GM19023 (cell line): ENCODE measurements at regions not wholly inside any gene's neighbourhood (a gene's known extent, or its start where the extent isn't known, plus 50 kb on each side); places are given as distances from the start of the nearest gene placed in this dataset.

ENCODE experiments used
- ATAC-seq: cut with Tn5 transposase; IDR thresholded peaks from one replicate; pipeline ENCODE4 v1.9.1; 2021; ENCODE audit warnings: mild to moderate bottlenecking, moderate library complexity; ENCODE audit not compliant: unreplicated experiment

DNA sequence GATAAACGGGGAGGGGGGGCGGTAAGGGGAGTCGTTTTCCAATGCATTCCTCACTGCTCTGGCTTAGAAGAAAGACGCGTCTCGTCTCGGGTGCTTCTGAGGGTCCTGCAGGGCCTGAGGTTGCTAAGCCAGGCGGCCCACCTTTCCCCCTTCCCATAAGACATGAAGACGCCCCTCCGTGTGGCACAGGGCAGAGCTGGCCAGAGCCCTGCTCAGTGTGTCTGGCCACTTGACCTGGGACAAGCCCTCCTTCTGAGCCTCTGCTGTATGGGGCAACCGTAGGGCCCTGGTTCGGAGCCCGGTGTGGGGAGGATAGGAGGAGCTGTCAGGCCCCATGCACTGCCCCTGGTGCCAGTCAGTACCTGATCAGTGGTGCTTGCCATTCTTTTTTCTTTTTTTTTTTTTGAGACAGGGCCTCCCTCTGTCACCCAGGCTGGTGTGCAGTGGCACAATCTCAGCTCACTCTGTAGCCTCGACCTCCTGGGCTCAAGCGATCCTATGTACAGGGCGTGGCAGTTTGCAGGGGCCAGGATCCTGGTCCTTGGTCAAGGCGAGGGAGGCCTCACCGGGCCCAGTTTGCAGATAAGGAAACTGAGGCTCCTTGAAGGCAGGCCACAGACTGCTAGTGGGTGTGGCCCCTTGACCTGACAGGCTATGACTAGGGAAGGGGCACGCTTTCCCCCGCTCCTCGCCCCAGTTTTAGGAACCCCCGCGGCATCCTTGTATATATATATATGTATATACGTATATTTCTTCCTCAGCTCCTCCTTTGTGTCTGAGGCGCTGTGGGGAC, 172.3 kb upstream of the IER5L start:
- no peak for ATAC-seq

DNA sequence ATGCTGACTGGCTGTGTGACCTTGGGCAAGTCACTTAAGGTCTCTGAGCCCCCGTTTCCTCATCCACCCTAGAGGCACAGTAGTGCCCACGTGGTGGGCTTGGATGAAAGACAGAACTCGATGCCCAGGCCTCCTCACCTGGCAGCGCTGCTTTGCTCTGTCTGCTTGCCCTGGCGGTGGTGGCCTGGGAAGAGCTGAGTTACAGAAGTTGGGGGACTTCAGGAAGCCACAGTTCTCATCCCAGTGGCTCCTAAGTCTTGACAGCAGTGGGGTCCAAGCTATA, 171.5 kb upstream of the IER5L start:
- no peak for ATAC-seq

DNA sequence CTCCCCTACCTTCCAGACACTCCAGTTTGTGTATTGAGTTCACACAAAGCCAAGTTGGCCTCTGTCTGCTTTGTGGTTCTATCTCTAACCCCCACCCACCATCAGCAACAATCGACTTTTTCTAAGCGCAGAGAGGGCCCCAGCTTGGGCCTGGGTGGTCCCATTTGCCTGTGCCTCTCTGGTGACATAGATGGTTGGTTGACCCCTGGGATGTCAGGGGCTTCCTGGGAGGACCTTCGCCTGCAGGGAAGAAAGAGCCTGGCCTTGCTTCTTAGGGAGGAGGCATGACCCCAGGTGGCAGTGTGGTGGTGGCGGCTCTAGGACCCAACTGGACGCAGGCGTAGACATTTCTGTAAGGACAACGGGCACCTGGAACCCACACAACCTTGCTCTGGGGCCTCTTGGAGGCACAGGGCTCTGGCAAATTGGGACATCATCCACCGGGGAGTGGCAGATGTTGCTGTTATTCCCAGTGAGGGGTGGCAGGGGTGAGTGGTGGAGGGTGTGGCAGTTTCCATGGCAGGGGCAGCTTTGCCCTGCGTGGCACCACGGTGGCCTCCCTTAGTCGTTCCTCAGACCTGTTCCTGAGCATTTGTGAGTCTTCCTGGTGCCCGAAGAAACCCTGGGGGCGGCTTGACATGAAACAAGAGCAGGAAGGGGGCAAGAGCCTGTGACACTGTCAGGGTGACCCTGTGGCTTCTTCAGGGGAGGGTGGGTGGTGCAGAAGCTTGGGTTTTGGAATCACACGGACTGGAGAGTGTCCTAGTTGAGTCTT, 171.0 kb upstream of the IER5L start:
- no peak for ATAC-seq

DNA sequence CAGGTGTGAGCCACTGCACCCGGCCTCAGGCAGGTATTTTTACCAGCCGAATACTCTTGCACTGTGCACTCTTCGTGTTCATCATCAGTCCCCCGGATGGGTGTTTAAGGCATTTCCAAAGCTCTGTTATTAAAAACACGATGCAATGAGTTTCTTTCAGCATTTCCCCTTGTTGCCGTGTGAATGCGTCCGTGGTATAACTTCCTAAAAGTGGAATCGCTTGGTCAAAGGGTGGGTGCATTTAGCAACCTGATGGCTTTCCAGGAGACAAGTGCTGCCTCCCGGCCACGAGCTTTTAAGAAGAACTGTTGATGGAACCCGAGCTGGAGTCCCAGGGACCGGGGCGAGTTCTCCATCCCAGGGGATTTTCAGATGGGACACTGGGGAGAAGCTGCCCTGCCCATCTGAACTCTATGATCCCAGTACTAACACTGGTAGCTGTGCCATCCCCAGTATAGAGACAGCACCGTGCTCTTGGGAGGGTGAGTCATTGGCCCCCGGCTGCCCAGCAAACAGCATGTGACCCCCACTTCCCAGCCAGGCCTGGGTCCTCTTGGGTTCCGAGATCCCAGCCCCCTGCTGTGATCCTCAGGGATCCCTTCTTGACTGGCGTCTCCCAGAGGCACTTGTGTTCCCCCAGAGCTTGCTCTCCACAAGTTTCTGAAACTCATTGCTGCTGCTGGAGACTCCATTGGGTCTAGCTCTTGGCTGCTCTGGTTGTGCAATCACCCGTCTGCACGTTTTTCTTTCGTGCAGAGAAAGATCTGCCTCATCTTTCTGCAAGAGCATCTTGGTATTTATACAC, 169.5 kb upstream of the IER5L start:
- no peak for ATAC-seq

- ATAC-seq, result no peak
Observed at GRCh38 chr9:129346046-129346445, 168.0 kb upstream of the IER5L start.

DNA sequence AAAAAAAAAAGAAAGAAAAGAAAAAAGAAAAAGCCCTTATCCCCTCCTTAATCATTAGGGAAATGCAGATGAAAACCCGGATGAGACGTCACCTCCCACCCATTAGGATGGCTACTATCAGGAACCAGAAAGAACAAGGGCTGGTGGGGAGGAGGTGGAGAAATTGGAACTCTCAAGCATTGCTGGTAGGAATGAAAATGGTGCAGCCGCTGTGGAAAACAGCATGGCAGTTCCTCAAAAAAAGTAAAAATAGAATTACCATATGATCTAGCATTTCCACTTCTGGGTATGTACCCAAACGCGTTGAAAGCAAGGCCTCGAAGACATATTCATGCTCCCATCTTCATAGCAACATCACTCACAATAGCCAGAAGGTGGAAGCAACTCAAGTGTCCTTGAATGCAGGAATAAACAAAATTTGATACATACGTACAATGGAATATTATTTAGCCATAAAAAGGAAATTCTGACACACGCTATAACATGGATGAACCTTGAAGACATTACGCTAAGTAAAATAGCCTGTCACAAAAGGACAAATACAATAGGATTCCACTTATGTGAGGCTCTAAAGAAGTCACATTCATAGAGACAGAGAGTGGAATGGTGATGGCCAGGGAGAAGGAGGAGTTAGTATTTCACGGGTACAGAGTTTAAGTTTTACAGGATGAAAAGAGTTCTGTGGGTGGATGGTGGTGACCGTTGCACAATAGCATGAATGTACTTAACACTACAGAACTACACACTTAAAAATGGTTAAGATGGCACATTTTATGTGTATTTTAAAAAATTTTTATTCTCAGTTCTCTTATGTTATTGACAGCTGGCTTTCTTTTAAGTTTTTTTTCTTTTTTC, 166.8 kb upstream of the IER5L start:
- no peak for ATAC-seq

GRCh38 chr9:129343424-129344375, 165.6 kb upstream of the IER5L start:
- no peak for ATAC-seq

GRCh38 chr9:129342591-129343423, 164.7 kb upstream of the IER5L start:
- no peak for ATAC-seq

DNA sequence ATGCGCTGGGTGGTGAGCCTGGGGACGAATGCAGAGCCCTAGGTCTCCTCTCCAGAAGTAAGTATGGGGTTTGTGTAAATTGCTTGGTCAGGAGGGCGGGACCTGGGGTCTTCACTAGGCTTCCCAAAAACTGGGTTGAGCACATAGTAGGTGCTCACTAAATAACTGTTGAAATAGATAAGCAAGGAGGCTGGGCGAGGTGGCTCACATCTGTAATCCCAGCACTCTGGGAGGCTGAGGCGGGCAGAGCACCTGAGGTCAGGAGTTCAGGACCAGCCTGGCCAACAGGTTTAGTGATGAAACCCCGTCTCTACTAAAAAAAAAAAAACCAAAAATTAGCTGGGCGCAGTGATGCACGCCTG, 163.9 kb upstream of the IER5L start:
- no peak for ATAC-seq

- ATAC-seq, result no peak
Observed at GRCh38 chr9:129341171-129341986, 163.3 kb upstream of the IER5L start.

DNA sequence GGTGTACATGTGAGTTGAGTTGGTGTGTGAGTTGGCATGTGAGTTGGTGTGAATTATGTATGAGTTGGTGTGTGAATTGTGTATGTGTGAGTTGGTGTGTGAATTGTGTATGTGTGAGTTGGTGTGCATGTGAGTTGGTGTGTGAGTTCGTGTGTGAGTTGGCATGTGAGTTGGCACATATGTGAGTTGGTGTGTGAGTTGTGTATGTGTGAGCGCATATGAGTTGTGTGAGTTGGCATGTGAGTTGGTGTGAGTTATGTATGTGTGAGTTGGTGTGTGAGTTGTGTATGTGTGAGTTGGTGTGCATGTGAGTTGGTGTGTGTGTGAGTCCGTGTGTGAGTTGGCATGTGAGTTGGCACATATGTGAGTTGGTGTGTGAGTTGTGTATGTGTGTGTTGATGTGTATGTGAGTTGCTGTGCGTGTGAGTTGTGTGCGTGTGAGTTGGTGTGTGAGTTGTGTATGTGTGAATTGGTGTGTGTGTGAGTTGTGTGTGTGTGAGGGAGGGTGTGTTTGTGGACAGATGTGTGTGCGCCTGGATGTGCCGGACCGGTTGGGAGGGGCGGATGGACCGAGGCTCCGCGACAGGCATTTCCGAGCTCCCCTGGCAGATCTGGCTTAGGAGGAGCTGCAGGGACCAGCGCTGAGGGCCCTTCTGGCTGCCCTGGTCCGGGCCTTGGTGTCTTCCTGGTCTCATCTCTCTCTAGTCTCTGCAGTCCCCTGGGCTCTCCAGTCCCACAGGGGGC, 162.5 kb upstream of the IER5L start:
- ATAC-seq, result no peak

GRCh38 chr9:129339539-129340157, 161.6 kb upstream of the IER5L start:
- no peak for ATAC-seq

- no peak for ATAC-seq
Observed at GRCh38 chr9:129338724-129339430, 160.8 kb upstream of the IER5L start.

- no peak for ATAC-seq
Observed at GRCh38 chr9:129337336-129338140, 159.5 kb upstream of the IER5L start.

GRCh38 chr9:129336601-129337331, 158.7 kb upstream of the IER5L start:
- ATAC-seq, result no peak
